NT2/D1 (cell line): ENCODE measurements at regions not wholly inside any gene's neighbourhood (a gene's known extent, or its start where the extent isn't known, plus 50 kb on each side); places are given as distances from the start of the nearest gene placed in this dataset.

Experiments used
- SUZ12 ChIP-seq: IDR thresholded peaks from 2 replicates; pipeline ENCODE4 v1.6.1; 2011; ENCODE audit not compliant: insufficient read length, insufficient read depth; ENCODE audit errors: extremely low read depth
- YY1 ChIP-seq: IDR thresholded peaks from 2 replicates; pipeline ENCODE4 v1.6.1; 2011; ENCODE audit not compliant: insufficient read length, insufficient read depth
- ZNF274 ChIP-seq: IDR thresholded peaks from 2 replicates; pipeline ENCODE4 v1.6.1; 2011; ENCODE audit warnings: mild to moderate bottlenecking, low read depth, low read length

DNA sequence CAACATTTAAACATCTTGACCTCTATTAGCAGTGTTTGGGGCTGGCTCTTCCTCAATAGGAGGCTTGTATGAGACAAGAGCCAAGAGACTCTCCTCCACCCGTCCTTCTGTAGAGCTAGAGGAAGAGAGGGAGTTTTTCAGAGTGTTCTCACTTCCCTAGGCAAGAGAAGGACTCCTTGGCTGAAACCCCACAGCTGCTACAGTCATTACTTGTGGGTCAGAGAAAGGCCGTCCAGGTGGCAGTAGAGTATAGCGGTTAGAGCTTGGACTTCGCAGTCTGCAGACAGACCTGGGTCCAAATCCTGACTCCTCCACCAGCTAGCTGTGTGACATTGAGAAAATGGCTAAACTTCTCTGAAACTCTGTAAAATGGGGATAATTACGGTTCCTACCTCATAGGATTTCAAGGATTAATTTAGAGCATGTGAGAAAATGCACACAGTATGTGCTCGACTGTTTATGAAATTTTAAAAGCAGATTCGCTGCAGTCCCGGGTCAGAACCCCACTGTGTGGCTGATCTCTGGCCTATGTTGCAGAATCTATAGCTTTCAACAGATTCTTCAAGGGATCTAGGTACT, 80.8 kb upstream of the ARAP3 start:
- TF ChIP-seq YY1 = no peak
- TF ChIP-seq ZNF274 = no peak
- TF ChIP-seq SUZ12 = no peak
